PC-9 (cell line): ENCODE measurements at regions not wholly inside any gene's neighbourhood (a gene's known extent, or its start where the extent isn't known, plus 50 kb on each side); places are given as distances from the start of the nearest gene placed in this dataset.

Source experiments
- BruUV-seq: library from RNA; stranded (reverse); fragments of 400-500 nt; replicated peaks from 2 replicates; lab custom pipeline; 2021; lab: Mats Ljungman, UMichigan
- CTCF ChIA-PET: fragments of 300-600 bp; sonication (Branson Sonifier 250); formaldehyde crosslinking; loops from one replicate; lab custom pipeline; 2022; ENCODE audit warnings: antibody characterized with exemption; lab: Charles Lee
- POLR2A ChIA-PET: fragments of 300-600 bp; sonication (Branson Sonifier 250); formaldehyde crosslinking; loops from one replicate; lab custom pipeline; 2022; ENCODE audit warnings: antibody characterized with exemption; ENCODE audit not compliant: unreplicated experiment; lab: Charles Lee
- DNase-seq, 2 experiments: peaks; one replicate each; pipeline versions ENCODE4 v3.0.0 to v3.0.0-alpha.2; 2015 to 2022; ENCODE audit warnings: mixed read lengths in 1 of 2
- H2AFZ ChIP-seq: fragments of 200-600 bp; sonication (generic); 2 replicates; pipeline ENCODE4 v1.8.1; 2017; ENCODE audit warnings: antibody characterized with exemption
- H3F3A ChIP-seq: fragments of 200-600 bp; sonication (generic); 2 replicates; pipeline ENCODE4 v1.8.1; 2017; ENCODE audit warnings: antibody characterized with exemption, mild to moderate bottlenecking, low read depth; ENCODE audit not compliant: insufficient read depth
- H3K27ac ChIP-seq: fragments of 200-600 bp; sonication (generic); 2 replicates; pipeline ENCODE4 v1.6.1; 2016; ENCODE audit warnings: mixed run types
- H3K27me3 ChIP-seq: fragments of 200-600 bp; sonication (generic); 2 replicates; pipeline ENCODE4 v1.6.1; 2016; ENCODE audit warnings: low read depth, mixed run types; ENCODE audit not compliant: insufficient read depth
- H3K36me3 ChIP-seq: fragments of 200-600 bp; sonication (generic); 2 replicates; pipeline ENCODE4 v1.6.1; 2016; ENCODE audit warnings: low read depth, mixed run types
- H3K4me1 ChIP-seq: fragments of 200-600 bp; sonication (generic); replicated peaks from 2 replicates; pipeline ENCODE4 v1.6.1; 2016; ENCODE audit warnings: mixed run types; ENCODE audit not compliant: insufficient read depth
- H3K4me2 ChIP-seq: fragments of 200-600 bp; sonication (generic); 2 replicates; pipeline ENCODE4 v1.6.1; 2017; ENCODE audit warnings: mixed run types
- H3K4me3 ChIP-seq: fragments of 200-600 bp; sonication (generic); 2 replicates; pipeline ENCODE4 v1.6.1; 2016; ENCODE audit warnings: mixed run types
- H3K79me2 ChIP-seq: fragments of 200-600 bp; sonication (generic); 2 replicates; pipeline ENCODE4 v1.6.1; 2017; ENCODE audit warnings: low read depth, mixed run types
- H3K9me2 ChIP-seq: fragments of 200-600 bp; sonication (generic); 2 replicates; pipeline ENCODE4 v1.8.1; 2017; ENCODE audit warnings: mild to moderate bottlenecking; ENCODE audit not compliant: insufficient read depth
- H3K9me3 ChIP-seq: fragments of 200-600 bp; sonication (generic); 2 replicates; pipeline ENCODE4 v1.8.1; 2016; ENCODE audit warnings: low read depth; ENCODE audit not compliant: insufficient read depth
- H4K20me1 ChIP-seq: fragments of 200-600 bp; sonication (generic); 2 replicates; pipeline ENCODE4 v1.8.1; 2017; ENCODE audit not compliant: insufficient read depth
- CTCF ChIP-seq: fragments of 200-600 bp; sonication (generic); conservative IDR thresholded peaks from 2 replicates; pipeline ENCODE4 v1.6.1; 2017; ENCODE audit warnings: mixed run types, antibody characterized with exemption, mild to moderate bottlenecking, moderate library complexity
- EZH2 ChIP-seq: fragments of 200-600 bp; sonication (generic); IDR thresholded peaks from 2 replicates; pipeline ENCODE4 v1.8.0; 2017; ENCODE audit warnings: antibody characterized with exemption, low read depth
- intact Hi-C: fragments of 100-400 bp; cut with micrococcal nuclease; formaldehyde crosslinking; loops from one replicate; pipeline ENCODE4 v1.10.0; 2022; ENCODE audit not compliant: unreplicated experiment

- Histone ChIP-seq H3K27me3 (no peaks in the 10 kb centered on the region), H3K79me2 (no peaks in the 10 kb centered on the region), H3K36me3 (no peaks in the 10 kb centered on the region), H3F3A (peaks cover 20% of the 10 kb centered on the region), H3K4me3 (peak overlapping the region; percentile 24; the same call in 1 of the 2 replicates), H2AFZ (peak overlapping the region; percentile 61), H3K9me3 (peaks cover 23% of the 10 kb centered on the region), H3K4me2 (peak overlapping the region; percentile 57), H4K20me1 (no peaks in the 10 kb centered on the region), H3K4me1 (peaks cover 27% of the 10 kb centered on the region), H3K27ac (peak overlapping the region; percentile 96), H3K9me2 (no peaks in the 10 kb centered on the region)
- intact Hi-C loops: loop anchor here (1.0 to 5.0 kb wide), 2 partner anchors 37 to 219 kb away; no protein-coding TSS in a partner anchor
- BruUV-seq: no TSS peak
- ChIA-PET CTCF (interaction anchor here (0.9 kb wide), 1 partner anchor 235 kb away, joined by 4 read pairs; no protein-coding TSS in a partner anchor), POLR2A (interaction anchor here (0.6 kb wide), 1 partner anchor 153 kb away, joined by 5 read pairs; no protein-coding TSS in a partner anchor)
- TF ChIP-seq EZH2 (no peak), CTCF (no peak)
- DNase-seq: peak; percentile 72 to 98
Observed at GRCh38 chr13:106318941-106319411, 216.5 kb downstream of the EFNB2 start.

GRCh38 chr13:106314417-106314816 lies 221.0 kb downstream of the EFNB2 start:
- H3K4me2 ChIP-seq: no peak overlapping the region
- no peaks in the 10 kb centered on the region for H3K27me3 ChIP-seq
- CTCF ChIA-PET: no interaction called here
- no peaks in the 10 kb centered on the region for H3K79me2 ChIP-seq
- H3K4me3 ChIP-seq: no peak overlapping the region
- H3K9me3 ChIP-seq: peaks cover 11% of the 10 kb centered on the region
- intact Hi-C loops: no loop called here
- H4K20me1 ChIP-seq: no peaks in the 10 kb centered on the region
- no peak for TF ChIP-seq CTCF
- no peak for TF ChIP-seq EZH2
- H3K27ac ChIP-seq: no peak overlapping the region
- POLR2A ChIA-PET: no interaction called here
- H3F3A ChIP-seq: peaks cover 15% of the 10 kb centered on the region
- DNase-seq: no peak
- H3K9me2 ChIP-seq: no peaks in the 10 kb centered on the region
- no TSS peak for BruUV-seq
- H2AFZ ChIP-seq: no peak overlapping the region
- peaks cover 17% of the 10 kb centered on the region for H3K4me1 ChIP-seq
- H3K36me3 ChIP-seq: no peaks in the 10 kb centered on the region

GRCh38 chr13:106311004-106311403 lies 224.5 kb downstream of the EFNB2 start:
- TF ChIP-seq CTCF: no peak
- TF ChIP-seq EZH2: no peak
- ChIA-PET CTCF (no interaction called here), POLR2A (no interaction called here)
- Histone ChIP-seq H3K4me1 (no peaks in the 10 kb centered on the region), H3K4me3 (no peak overlapping the region), H3K27me3 (no peaks in the 10 kb centered on the region), H3K27ac (no peak overlapping the region), H3K36me3 (no peaks in the 10 kb centered on the region), H3F3A (no peaks in the 10 kb centered on the region), H2AFZ (no peak overlapping the region), H3K4me2 (no peak overlapping the region), H3K79me2 (no peaks in the 10 kb centered on the region), H3K9me3 (no peaks in the 10 kb centered on the region; the same call in 1 of the 2 replicates), H4K20me1 (no peaks in the 10 kb centered on the region), H3K9me2 (no peaks in the 10 kb centered on the region)
- intact Hi-C loops: no loop called here
- BruUV-seq: no TSS peak
- no peak for DNase-seq
